Mesodermal cell (in vitro differentiated cells): ENCODE measurements at regions not wholly inside any gene's neighbourhood (a gene's known extent, or its start where the extent isn't known, plus 50 kb on each side); places are given as distances from the start of the nearest gene placed in this dataset.

Experiments
- H3K27ac ChIP-seq: 2 replicates; pipeline ENCODE4 v1.7.0; 2013; ENCODE audit warnings: mild to moderate bottlenecking, low read depth, low read length, moderate library complexity; ENCODE audit not compliant: severe bottlenecking
- H3K36me3 ChIP-seq: 2 replicates; pipeline ENCODE4 v1.7.1; 2013; ENCODE audit warnings: mild to moderate bottlenecking, low read length, moderate library complexity; ENCODE audit not compliant: control insufficient read depth, insufficient read depth
- H3K4me1 ChIP-seq: one replicate; pipeline ENCODE4 v1.7.1; 2013; ENCODE audit warnings: mild to moderate bottlenecking, low read length; ENCODE audit not compliant: insufficient read depth, control insufficient read depth, poor library complexity, severe bottlenecking
- H3K4me3 ChIP-seq: 2 replicates; pipeline ENCODE4 v1.7.0; 2013; ENCODE audit warnings: low read length, control low read depth, mild to moderate bottlenecking; ENCODE audit not compliant: insufficient read depth, poor library complexity, severe bottlenecking; ENCODE audit errors: extremely low read depth
- H3K9me3 ChIP-seq: 2 replicates; pipeline ENCODE4 v1.7.1; 2013; ENCODE audit warnings: mild to moderate bottlenecking, low read length, moderate library complexity; ENCODE audit not compliant: control insufficient read depth
- WGBS, 2 experiments: methylation state at CpG; one replicate each; pipeline ENCODE4 v1.1.5; 2013; ENCODE audit warnings: missing lambda C conversion rate in 2 of 2; ENCODE audit not compliant: insufficient coverage in 2 of 2; 5-methylcytosine and 5-hydroxymethylcytosine counted together

- Histone ChIP-seq H3K27ac (no peak overlapping the region), H3K9me3 (no peaks in the 10 kb centered on the region), H3K4me3 (no peak overlapping the region), H3K4me1 (no peaks in the 10 kb centered on the region), H3K36me3 (no peaks in the 10 kb centered on the region)
- 71% methylated on average over 3 of the region's 7 CpGs; no CpG with 5 or more reads in 1 of the 2 experiments for WGBS, 2 experiments
These were observed 1090.0 kb downstream of the EPHA7 start for GRCh38 chr6:92329208-92329847.

DNA sequence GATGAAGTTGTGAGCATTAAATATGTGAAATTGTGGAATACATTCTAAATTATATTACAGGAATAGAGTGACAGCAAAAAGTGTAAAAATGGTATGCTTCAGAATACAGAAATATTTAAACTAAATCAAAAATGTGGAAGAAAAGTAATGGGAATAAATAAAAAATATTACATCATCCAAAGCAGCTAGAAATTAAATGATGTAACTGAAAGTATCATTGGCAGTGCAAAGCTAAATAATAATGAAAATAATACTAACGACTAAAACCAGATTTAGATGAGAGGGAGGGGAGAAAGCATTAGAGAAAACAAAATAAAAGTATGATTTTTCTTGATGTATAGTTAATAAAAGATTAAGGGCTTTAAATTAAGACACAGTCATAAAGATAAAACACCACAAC is 1104.0 kb downstream of the EPHA7 start:
- no CpG with 5 or more reads among the region's 1 CpG for WGBS, 2 experiments
- H3K4me3 ChIP-seq = no peak overlapping the region
- H3K36me3 ChIP-seq = no peaks in the 10 kb centered on the region
- no peaks in the 10 kb centered on the region for H3K4me1 ChIP-seq
- no peak overlapping the region for H3K27ac ChIP-seq
- no peaks in the 10 kb centered on the region for H3K9me3 ChIP-seq

- H3K4me1 ChIP-seq = no peaks in the 10 kb centered on the region
- WGBS, 2 experiments = 80 to 86% methylated on average over 1 to 3 of the region's 4 CpGs
- no peaks in the 10 kb centered on the region for H3K36me3 ChIP-seq
These were observed 1122.3 kb downstream of the EPHA7 start for GRCh38 chr6:92297101-92297500.

DNA sequence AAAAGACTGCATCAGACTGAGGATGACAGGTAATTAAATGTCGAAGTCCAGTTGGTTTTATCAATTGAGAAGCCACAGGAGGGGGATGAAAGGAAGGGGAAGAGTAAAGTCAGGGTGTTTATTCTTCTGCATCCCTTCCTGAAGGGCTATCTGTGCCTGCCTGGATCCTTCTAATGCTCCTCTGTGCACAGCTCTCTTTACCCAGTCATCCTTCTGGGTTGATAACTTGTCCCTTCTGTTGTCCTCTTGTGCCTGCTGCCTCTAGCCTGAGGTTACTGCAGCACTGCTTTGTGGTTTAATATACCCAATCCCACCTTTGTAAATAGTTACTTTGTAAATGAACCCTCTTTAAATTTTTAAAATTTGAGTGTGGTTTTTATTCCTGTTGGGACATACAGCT is 1127.3 kb downstream of the EPHA7 start:
- no peak overlapping the region for H3K27ac ChIP-seq
- H3K9me3 ChIP-seq = no peaks in the 10 kb centered on the region
- H3K36me3 ChIP-seq = no peaks in the 10 kb centered on the region
- no peak overlapping the region for H3K4me3 ChIP-seq
- WGBS, 2 experiments = 71 to 80% methylated on average over 1 of the region's 1 CpG
- no peaks in the 10 kb centered on the region for H3K4me1 ChIP-seq

More at GRCh38 chr6:92297101-92297500, 1122.3 kb downstream of the EPHA7 start:
- H3K4me3 ChIP-seq = no peak overlapping the region
- no peak overlapping the region for H3K27ac ChIP-seq
- H3K9me3 ChIP-seq = no peaks in the 10 kb centered on the region

DNA sequence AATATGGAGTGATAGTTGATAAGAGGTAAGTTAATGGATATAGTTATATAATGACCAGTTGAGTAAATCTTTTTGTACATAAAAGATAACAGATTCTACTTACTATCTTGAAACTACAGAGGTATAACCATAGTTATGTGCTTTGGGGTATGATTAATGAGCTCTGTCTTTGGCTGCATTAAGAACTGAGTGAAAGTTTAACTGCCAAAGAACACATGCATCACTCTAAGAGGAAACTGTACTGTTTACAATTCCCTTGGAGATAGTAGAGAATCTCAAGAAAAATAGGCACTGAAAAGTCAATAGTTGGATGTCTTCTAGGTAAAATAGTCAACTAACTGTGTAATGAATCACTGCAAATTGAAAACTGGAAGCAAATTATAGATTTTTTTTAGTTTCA is 1129.5 kb downstream of the EPHA7 start:
- no peaks in the 10 kb centered on the region for H3K9me3 ChIP-seq
- H3K36me3 ChIP-seq = no peaks in the 10 kb centered on the region
- H3K4me1 ChIP-seq = no peaks in the 10 kb centered on the region
- no peak overlapping the region for H3K4me3 ChIP-seq
- no peak overlapping the region for H3K27ac ChIP-seq

GRCh38 chr6:92281571-92282076 is 1137.7 kb downstream of the EPHA7 start:
- no CpG with 5 or more reads among the region's 3 CpGs for WGBS, 2 experiments
- Histone ChIP-seq H3K27ac (no peak overlapping the region), H3K9me3 (no peaks in the 10 kb centered on the region), H3K4me3 (no peak overlapping the region), H3K4me1 (no peaks in the 10 kb centered on the region), H3K36me3 (no peaks in the 10 kb centered on the region)

GRCh38 chr6:92275150-92275549 is 1144.2 kb downstream of the EPHA7 start:
- WGBS, 2 experiments = 100% methylated on average over 1 of the region's 5 CpGs
- H3K36me3 ChIP-seq = no peaks in the 10 kb centered on the region
- no peaks in the 10 kb centered on the region for H3K9me3 ChIP-seq

DNA sequence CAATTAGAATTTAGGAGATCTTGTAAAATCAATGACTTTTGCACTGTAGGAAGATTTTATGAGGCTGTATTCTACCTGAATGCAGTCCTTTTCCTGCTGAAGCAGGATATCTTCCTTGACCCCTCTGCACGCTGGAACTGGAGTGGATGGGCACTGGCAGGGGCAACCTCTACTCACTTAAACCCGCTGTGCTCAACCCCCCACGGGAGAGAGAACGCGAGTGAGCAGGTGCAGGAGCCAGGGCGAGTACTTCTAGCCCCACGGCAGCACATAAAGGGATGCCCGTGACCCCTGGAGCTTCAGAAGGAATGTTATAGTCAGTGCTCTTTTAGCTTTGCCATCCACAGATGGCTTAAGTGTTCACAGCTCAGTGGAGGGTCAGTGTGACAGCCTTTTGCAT is 1144.8 kb downstream of the EPHA7 start:
- no peak overlapping the region for H3K27ac ChIP-seq
- no peaks in the 10 kb centered on the region for H3K36me3 ChIP-seq
- H3K4me3 ChIP-seq = no peak overlapping the region
- no peaks in the 10 kb centered on the region for H3K4me1 ChIP-seq
- H3K9me3 ChIP-seq = no peaks in the 10 kb centered on the region
- WGBS, 2 experiments = 82 to 96% methylated on average over 3 to 6 of the region's 8 CpGs

More at GRCh38 chr6:92275150-92275549, 1144.2 kb downstream of the EPHA7 start:
- Histone ChIP-seq H3K4me1 (no peaks in the 10 kb centered on the region), H3K27ac (no peak overlapping the region), H3K4me3 (no peak overlapping the region)

- Histone ChIP-seq H3K9me3 (no peaks in the 10 kb centered on the region), H3K4me3 (no peak overlapping the region), H3K4me1 (no peaks in the 10 kb centered on the region), H3K36me3 (no peaks in the 10 kb centered on the region), H3K27ac (no peak overlapping the region)
- 100% methylated on average over 1 of the region's 2 CpGs; no CpG with 5 or more reads in 1 of the 2 experiments for WGBS, 2 experiments
These were observed 1145.7 kb downstream of the EPHA7 start for GRCh38 chr6:92273694-92274093.

- WGBS, 2 experiments = no CpG with 5 or more reads among the region's 1 CpG
- H3K9me3 ChIP-seq = no peaks in the 10 kb centered on the region
- H3K4me1 ChIP-seq = no peaks in the 10 kb centered on the region
These were observed 1148.3 kb downstream of the EPHA7 start for GRCh38 chr6:92271091-92271490.

DNA sequence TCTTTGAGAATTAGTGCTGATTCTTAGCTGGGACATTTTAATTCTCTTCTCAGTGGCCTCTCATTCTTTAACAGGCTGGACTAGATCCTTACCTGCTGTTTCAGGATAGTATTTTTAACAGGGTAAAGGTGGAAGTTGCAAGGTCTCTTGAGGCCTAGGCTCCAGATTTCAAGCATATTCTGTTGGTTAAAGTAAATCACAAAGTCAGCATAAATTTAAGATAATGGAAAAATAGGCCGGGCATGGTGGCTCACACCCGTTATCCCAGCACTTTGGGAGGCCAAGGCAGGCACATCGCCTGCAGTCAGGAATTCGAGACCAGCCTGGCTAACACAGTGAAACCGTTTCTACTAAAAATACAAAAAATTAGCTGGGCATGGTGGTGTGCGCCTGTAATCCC is 1149.0 kb downstream of the EPHA7 start:
- 86 to 92% methylated on average over 5 to 6 of the region's 6 CpGs for WGBS, 2 experiments
- Histone ChIP-seq H3K27ac (no peak overlapping the region), H3K4me1 (no peaks in the 10 kb centered on the region), H3K9me3 (no peaks in the 10 kb centered on the region), H3K4me3 (no peak overlapping the region), H3K36me3 (no peaks in the 10 kb centered on the region)

More at GRCh38 chr6:92271091-92271490, 1148.3 kb downstream of the EPHA7 start:
- no peaks in the 10 kb centered on the region for H3K36me3 ChIP-seq
- no peak overlapping the region for H3K4me3 ChIP-seq
- no peak overlapping the region for H3K27ac ChIP-seq
